Transverse colon (tissue), 4 donors: ENCODE measurements at regions not wholly inside any gene's neighbourhood (a gene's known extent, or its start where the extent isn't known, plus 50 kb on each side); places are given as distances from the start of the nearest gene placed in this dataset.
A peak's percentile ranks its signal among the peaks of the same experiment; 100 is the strongest.

Source experiments
- DNase-seq: peaks from one replicate; pipeline ENCODE4 v3.0.0-alpha.2; 2019
- H3K27ac ChIP-seq, 4 donors: fragments of 200-600 bp; sonication (generic); 2 replicates each; pipeline ENCODE4 v1.5.1; 2016 to 2018; ENCODE audit warnings: inconsistent platforms in 4 of 4
- H3K27me3 ChIP-seq: fragments of 200-600 bp; sonication (generic); 2 replicates; pipeline ENCODE4 v1.5.1; 2017; ENCODE audit warnings: inconsistent platforms
- H3K36me3 ChIP-seq, 4 donors: fragments of 200-600 bp; sonication (generic); 2 replicates each; pipeline ENCODE4 v1.5.1; 2017 to 2019; ENCODE audit warnings: inconsistent platforms in 4 of 4
- H3K4me1 ChIP-seq, 4 donors: fragments of 200-600 bp; sonication (generic); 2 replicates each; pipeline ENCODE4 v1.5.1; 2017 to 2020; ENCODE audit warnings: inconsistent platforms in 4 of 4
- H3K4me3 ChIP-seq, 4 donors: fragments of 200-600 bp; sonication (generic); 1 replicate in 1 of 4; 2 replicates in 3 of 4; pipeline versions ENCODE4 v1.5.1 to v1.6.1; 2017 to 2019; ENCODE audit warnings: inconsistent platforms in 4 of 4
- H3K9me3 ChIP-seq, 2 donors: fragments of 200-600 bp; sonication (generic); 2 replicates each; pipeline ENCODE4 v1.5.1; 2017 to 2019; ENCODE audit warnings: inconsistent platforms in 2 of 2
- EP300 ChIP-seq: sonication (generic); formaldehyde crosslinking; IDR thresholded peaks from one replicate; pipeline ENCODE4 v1.6.1; 2017; ENCODE audit warnings: antibody characterized with exemption, low read depth
- POLR2A ChIP-seq: fragments of 450-650 bp; IDR thresholded peaks from one replicate; pipeline ENCODE4 v1.6.1; 2016; ENCODE audit warnings: antibody characterized with exemption, mild to moderate bottlenecking, moderate library complexity
- POLR2AphosphoS5 ChIP-seq, 3 donors: sonication (generic); formaldehyde crosslinking; IDR thresholded peaks; one replicate each; pipeline ENCODE4 v1.6.1; 2016; ENCODE audit warnings: antibody characterized with exemption in 3 of 3
- WGBS, 2 donors: methylation state at CpG; one replicate each; pipeline ENCODE4 v1.1.5; 2018; ENCODE audit warnings: low coverage in 1 of 2; 5-methylcytosine and 5-hydroxymethylcytosine counted together
- in situ Hi-C, 4 donors: fragments of 200-750 bp; cut with MboI; loops; one replicate each; pipeline versions ENCODE4 v1.15.0 to v1.15.1; 2017; ENCODE audit warnings: low sequenced_read_pairs in 3 of 4, low pct_ligation_motif_present in 1 of 4, low pct_unique_long_range_greater_than_20kb in 1 of 4
- intact Hi-C: fragments of 100-400 bp; cut with DNase I; formaldehyde crosslinking; loops from one replicate; pipeline ENCODE4 v1.15.1; 2023; ENCODE audit warnings: low total_unique reads
- small RNA-seq, 4 donors: library from RNA; depleted of rRNA; stranded (forward); fragments of <200 nt; gene quantifications; one replicate each; pipeline ENCODE3, GENCODE V24; 2016
- TF ChIP-seq, protein P1 (sequence below), 5 experiments: fragments of 200-600 bp in 3 of 5; fragments of 450-650 bp in 2 of 5; sonication (generic) in 3 of 5; IDR thresholded peaks; 1 replicate in 2 of 5; 2 replicates in 3 of 5; pipeline ENCODE4 v1.5.1; 2016 to 2017; ENCODE audit warnings: antibody characterized with exemption in 5 of 5, inconsistent platforms in 3 of 5, mild to moderate bottlenecking in 2 of 5, moderate library complexity in 1 of 5

DNA sequence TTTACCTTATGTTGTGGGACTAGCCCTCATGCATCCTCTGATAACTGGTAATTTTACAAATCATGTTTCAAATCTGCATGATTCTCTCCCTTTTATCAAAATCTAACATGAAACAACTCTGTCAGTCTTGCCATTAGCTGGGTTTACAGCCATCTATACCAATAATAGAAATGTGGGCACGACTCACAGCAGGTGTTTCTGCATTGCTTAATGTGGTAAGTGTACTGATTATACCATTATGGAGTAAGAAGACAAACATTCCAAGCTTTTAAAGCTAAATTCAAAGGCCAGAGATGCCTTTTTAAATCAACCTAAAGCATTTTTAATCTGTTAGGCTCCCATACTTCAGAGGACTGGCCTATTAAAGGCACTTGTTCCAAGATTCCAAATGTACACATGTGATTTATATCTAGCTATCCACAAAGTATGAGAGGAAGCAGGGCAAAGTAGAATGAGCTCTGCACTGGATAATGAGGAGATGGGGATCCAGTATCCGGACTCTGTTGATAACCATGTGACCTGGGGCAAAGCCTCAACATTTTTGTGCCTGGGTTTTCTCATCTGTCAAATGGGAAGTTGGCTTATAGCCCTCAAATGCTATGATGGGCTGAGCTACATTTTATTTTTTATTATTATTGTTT is 52.3 kb upstream of the FUT8 start:
- no peaks in the 10 kb centered on the region for H3K27me3 ChIP-seq
- intact Hi-C loops: no loop called here
- 47 to 67% methylated on average over 2 of the region's 2 CpGs for WGBS, 2 donors
- no peaks in the 10 kb centered on the region for H3K36me3 ChIP-seq
- no peak for DNase-seq
- H3K4me3 ChIP-seq: no peak overlapping the region
- H3K4me1 ChIP-seq: peaks cover 0 to 13% (median 7%) of the 10 kb centered on the region in 4 donors
- in situ Hi-C loops: no loop called here
- no peak overlapping the region for H3K27ac ChIP-seq
- TF ChIP-seq POLR2AphosphoS5 (IDR thresholded peaks at IDR 0.05) (peak in 1 of 3 donors; percentile 45), EP300 (no peak), POLR2A (no peak)
- TF ChIP-seq, protein P1, sequence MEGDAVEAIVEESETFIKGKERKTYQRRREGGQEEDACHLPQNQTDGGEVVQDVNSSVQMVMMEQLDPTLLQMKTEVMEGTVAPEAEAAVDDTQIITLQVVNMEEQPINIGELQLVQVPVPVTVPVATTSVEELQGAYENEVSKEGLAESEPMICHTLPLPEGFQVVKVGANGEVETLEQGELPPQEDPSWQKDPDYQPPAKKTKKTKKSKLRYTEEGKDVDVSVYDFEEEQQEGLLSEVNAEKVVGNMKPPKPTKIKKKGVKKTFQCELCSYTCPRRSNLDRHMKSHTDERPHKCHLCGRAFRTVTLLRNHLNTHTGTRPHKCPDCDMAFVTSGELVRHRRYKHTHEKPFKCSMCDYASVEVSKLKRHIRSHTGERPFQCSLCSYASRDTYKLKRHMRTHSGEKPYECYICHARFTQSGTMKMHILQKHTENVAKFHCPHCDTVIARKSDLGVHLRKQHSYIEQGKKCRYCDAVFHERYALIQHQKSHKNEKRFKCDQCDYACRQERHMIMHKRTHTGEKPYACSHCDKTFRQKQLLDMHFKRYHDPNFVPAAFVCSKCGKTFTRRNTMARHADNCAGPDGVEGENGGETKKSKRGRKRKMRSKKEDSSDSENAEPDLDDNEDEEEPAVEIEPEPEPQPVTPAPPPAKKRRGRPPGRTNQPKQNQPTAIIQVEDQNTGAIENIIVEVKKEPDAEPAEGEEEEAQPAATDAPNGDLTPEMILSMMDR (IDR thresholded peaks at IDR 0.05): no peak
- H3K9me3 ChIP-seq: no peaks in the 10 kb centered on the region

DNA sequence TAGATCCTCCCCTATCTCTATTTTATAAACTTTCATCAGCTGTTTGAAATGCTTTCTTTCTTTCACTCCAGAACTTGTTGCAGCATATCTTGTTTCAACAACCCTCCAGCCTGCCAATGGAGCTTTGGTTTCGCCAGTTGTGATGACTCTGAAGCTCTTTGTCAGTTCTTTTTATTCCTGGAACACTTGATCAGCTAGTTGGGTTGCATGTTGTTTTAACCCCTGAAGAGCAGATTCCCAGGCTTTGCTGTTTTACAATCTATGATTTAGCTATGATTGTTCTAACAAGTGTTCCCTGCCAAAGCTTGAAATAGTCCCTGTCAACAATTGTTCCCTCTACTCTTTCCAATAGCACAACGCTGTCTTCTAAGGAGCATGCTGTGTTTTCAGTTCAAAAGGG is 50.6 kb upstream of the FUT8 start:
- Histone ChIP-seq H3K9me3 (no peaks in the 10 kb centered on the region), H3K4me3 (no peak overlapping the region), H3K27me3 (no peaks in the 10 kb centered on the region), H3K4me1 (peaks cover 0 to 13% (median 7%) of the 10 kb centered on the region in 4 donors), H3K27ac (peak overlapping the region in 1 of 4 donors; percentile 6), H3K36me3 (no peaks in the 10 kb centered on the region)
- in situ Hi-C loops (no loop called here), intact Hi-C loops (no loop called here)
- no peak for TF ChIP-seq EP300
- no peak for TF ChIP-seq POLR2A
- peak in 1 of 3 donors; percentile 40 for TF ChIP-seq POLR2AphosphoS5 (IDR thresholded peaks at IDR 0.05)
- TF ChIP-seq, protein P1 (IDR thresholded peaks at IDR 0.05): no peak
- 75 to 79% methylated on average over 2 of the region's 2 CpGs for WGBS, 2 donors
- no peak for DNase-seq

Small RNAs in the stretch of these regions (small RNA-seq; reads per million reads assigned to genes)
- 0 reads per million in 4 donors for gene AL355076.1
- 0 to 1.2 (median 0.92) reads per million in 4 donors for gene MIR4708
